ENCODE measurements at regions not wholly inside any gene's neighbourhood (a gene's known extent, or its start where the extent isn't known, plus 50 kb on each side); places are given as distances from the start of the nearest gene placed in this dataset.

DNA sequence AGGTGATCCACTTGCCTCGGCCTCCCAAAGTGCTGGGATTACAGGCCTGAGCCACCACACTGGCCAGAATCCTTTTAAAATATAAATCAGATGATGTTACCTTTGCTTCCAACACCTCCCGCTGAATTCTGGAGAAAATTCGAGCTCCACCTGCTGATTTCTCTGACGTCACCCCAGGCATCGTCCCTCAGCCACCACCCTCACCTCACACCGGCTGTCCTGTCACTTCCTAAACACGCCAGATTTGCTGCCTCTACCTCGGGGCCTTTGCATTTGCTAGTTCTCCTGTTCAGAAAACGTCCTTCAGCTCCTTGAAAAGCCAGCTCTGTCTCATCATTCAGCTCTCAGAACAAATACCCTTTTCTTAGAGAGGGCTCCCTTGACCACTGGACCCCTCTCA, 57.9 kb downstream of the FBXO2 start:
- POLR2A ChIA-PET, result no interaction called here

DNA sequence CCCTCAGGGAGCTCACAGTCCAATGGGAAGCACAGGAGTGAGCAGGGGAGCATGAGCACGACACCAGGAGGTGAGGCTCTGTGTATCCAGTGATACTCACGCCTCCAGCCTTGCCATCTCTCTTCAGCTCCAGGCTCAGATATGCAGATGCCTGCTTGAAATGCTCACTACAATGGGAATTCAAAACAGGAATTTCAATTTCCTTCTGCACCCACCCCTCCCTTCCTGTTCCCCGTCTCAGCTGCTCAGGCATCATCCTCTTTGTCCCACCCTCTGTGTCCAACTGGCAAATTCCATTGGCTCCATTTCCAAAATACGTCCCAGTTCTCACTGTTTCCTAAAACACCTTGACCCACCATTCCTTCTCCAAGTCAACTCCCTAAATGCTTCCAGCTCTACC, 58.9 kb downstream of the FBXO2 start:
- no peak for TF ChIP-seq CTCF (IDR thresholded peaks at IDR 0.05; ENCODE audit: control extremely low read depth, extremely low read depth, low read depth, missing control alignments)
- no peak for DNase-seq (ENCODE audit: extremely low spot score)
- CTCF ChIA-PET, result no interaction called here
- POLR2A ChIA-PET, result no interaction called here

More for the DNA sequence above, 57.9 kb downstream of the FBXO2 start:
- CTCF ChIA-PET, result interaction anchor here (1.2 kb wide), 1 partner anchor 11 kb away, joined by 3 read pairs; no protein-coding TSS in a partner anchor
- TF ChIP-seq CTCF (IDR thresholded peaks at IDR 0.05; ENCODE audit: control extremely low read depth, extremely low read depth, low read depth, missing control alignments), result no peak
- no peak for DNase-seq (ENCODE audit: extremely low spot score)

DNA sequence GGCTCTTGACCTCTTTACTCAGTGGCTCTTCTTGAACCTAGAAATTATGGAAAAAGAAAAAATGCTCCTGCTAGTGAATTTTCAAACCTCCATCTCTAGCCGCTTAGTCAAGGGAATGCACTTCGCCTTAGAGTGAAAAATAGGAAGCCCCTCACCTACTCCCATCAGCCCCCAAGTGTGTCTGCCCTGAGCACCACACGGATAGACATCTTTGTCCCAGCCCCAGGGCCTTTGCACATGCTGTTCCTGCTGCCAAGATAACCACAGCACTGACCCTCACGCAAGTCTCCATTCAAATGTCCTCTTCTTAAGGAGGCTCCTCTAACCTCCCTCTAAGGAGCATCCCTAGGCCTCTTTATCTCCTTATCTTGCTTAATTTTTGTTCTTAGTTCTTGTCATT, 59.6 kb downstream of the FBXO2 start:
- DNase-seq (ENCODE audit: extremely low spot score), result no peak
- CTCF ChIA-PET, result no interaction called here
- POLR2A ChIA-PET, result no interaction called here
- no peak for TF ChIP-seq CTCF (IDR thresholded peaks at IDR 0.05; ENCODE audit: control extremely low read depth, extremely low read depth, low read depth, missing control alignments)

DNA sequence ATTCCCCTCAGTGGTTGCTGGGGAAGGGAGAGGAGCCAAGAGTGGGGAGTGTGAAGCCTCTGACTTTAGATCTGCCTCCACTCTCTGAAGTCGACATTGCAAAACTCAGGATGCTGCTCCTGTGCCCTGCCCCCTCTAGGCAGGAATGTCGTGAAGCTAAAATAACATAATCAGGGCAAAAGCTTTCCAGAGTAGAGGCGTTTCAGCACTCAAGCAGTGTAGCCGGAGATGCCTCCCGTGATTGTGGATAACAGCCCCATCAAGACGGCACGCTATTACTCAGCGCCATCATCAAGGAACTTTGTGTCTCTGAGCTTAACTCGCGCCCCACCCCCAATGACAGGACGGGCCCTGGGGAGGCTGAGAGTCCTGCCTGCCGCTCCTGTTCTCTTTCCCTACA, 60.0 kb downstream of the FBXO2 start:
- ChIA-PET POLR2A (no interaction called here), CTCF (no interaction called here)
- no peak for DNase-seq (ENCODE audit: extremely low spot score)
- no peak for TF ChIP-seq CTCF (IDR thresholded peaks at IDR 0.05; ENCODE audit: control extremely low read depth, extremely low read depth, low read depth, missing control alignments)

GRCh38 chr1:11592752-11593151, 61.5 kb downstream of the FBXO2 start:
- no peak for TF ChIP-seq CTCF (IDR thresholded peaks at IDR 0.05; ENCODE audit: control extremely low read depth, extremely low read depth, low read depth, missing control alignments)
- CTCF ChIA-PET, result no interaction called here
- no peak for DNase-seq (ENCODE audit: extremely low spot score)
- POLR2A ChIA-PET, result no interaction called here

- ChIA-PET CTCF (no interaction called here), POLR2A (no interaction called here)
- DNase-seq (ENCODE audit: extremely low spot score), result no peak
- no peak for TF ChIP-seq CTCF (IDR thresholded peaks at IDR 0.05; ENCODE audit: control extremely low read depth, extremely low read depth, low read depth, missing control alignments)
Observed at GRCh38 chr1:11590395-11590794, 63.8 kb downstream of the FBXO2 start.

Data from GM10248 (cell line).